ENCODE measurements at regions not wholly inside any gene's neighbourhood (a gene's known extent, or its start where the extent isn't known, plus 50 kb on each side); places are given as distances from the start of the nearest gene placed in this dataset.

GRCh38 chr10:131421381-131421780 lies 109.9 kb upstream of the TCERG1L start:
- no peak overlapping the region for H3K4me3 ChIP-seq
- H3K36me3 ChIP-seq: no peaks in the 10 kb centered on the region
- H3K27me3 ChIP-seq: no peaks in the 10 kb centered on the region
- H3K4me1 ChIP-seq (ENCODE audit: insufficient read depth): peaks cover 31% of the 10 kb centered on the region
- WGBS, 3 donors: 87 to 93% (median 89%) methylated on average over 2 to 5 of the region's 5 CpGs
- no peak overlapping the region for H3K27ac ChIP-seq
- intact Hi-C loops (cut with DNase I): no loop called here
- H3K9me3 ChIP-seq: peaks cover 0 to 4% of the 10 kb centered on the region in 2 donors
- DNase-seq: no peak
- no peak for TF ChIP-seq POLR2A (IDR thresholded peaks at IDR 0.05)
- TF ChIP-seq EP300 (IDR thresholded peaks at IDR 0.05): no peak
- no peak for TF ChIP-seq CTCF (IDR thresholded peaks at IDR 0.05)

- 96 to 98% (median 96%) methylated on average over 10 of the region's 10 CpGs for WGBS, 3 donors
- H3K27ac ChIP-seq: no peak overlapping the region
- no peak overlapping the region for H3K4me3 ChIP-seq
- no peaks in the 10 kb centered on the region for H3K27me3 ChIP-seq
- intact Hi-C loops (cut with DNase I): no loop called here
- no peaks in the 10 kb centered on the region for H3K36me3 ChIP-seq
- peaks cover 39% of the 10 kb centered on the region for H3K4me1 ChIP-seq (ENCODE audit: insufficient read depth)
- H3K9me3 ChIP-seq: no peaks in the 10 kb centered on the region
- TF ChIP-seq POLR2A (IDR thresholded peaks at IDR 0.05) (no peak), CTCF (IDR thresholded peaks at IDR 0.05) (no peak)
- DNase-seq: no peak
Observed at GRCh38 chr10:131422731-131423130, 111.2 kb upstream of the TCERG1L start.

GRCh38 chr10:131424053-131424452 lies 112.5 kb upstream of the TCERG1L start:
- Histone ChIP-seq H3K9me3 (no peaks in the 10 kb centered on the region), H3K27ac (peak overlapping the region in 1 of 2 donors; percentile 44), H3K4me1 (ENCODE audit: insufficient read depth) (peaks cover 39% of the 10 kb centered on the region), H3K4me3 (no peak overlapping the region), H3K27me3 (no peaks in the 10 kb centered on the region), H3K36me3 (no peaks in the 10 kb centered on the region)
- intact Hi-C loops (cut with DNase I): no loop called here
- DNase-seq: peak in 3 of 5 donors; percentile 45 to 71 (median 61)
- 14 to 31% (median 20%) methylated on average over 6 of the region's 6 CpGs for WGBS, 3 donors
- TF ChIP-seq POLR2A (IDR thresholded peaks at IDR 0.05) (no peak), CTCF (IDR thresholded peaks at IDR 0.05) (no peak), EP300 (IDR thresholded peaks at IDR 0.05) (no peak)

- WGBS, 3 donors: 83 to 88% (median 86%) methylated on average over 12 of the region's 12 CpGs
Observed at GRCh38 chr10:131424836-131425491, 113.4 kb upstream of the TCERG1L start.

More at GRCh38 chr10:131424836-131425491, 113.4 kb upstream of the TCERG1L start:
- H3K9me3 ChIP-seq: no peaks in the 10 kb centered on the region
- H3K27me3 ChIP-seq: no peaks in the 10 kb centered on the region
- TF ChIP-seq EP300 (IDR thresholded peaks at IDR 0.05) (no peak), CTCF (IDR thresholded peaks at IDR 0.05) (no peak), POLR2A (IDR thresholded peaks at IDR 0.05) (no peak)
- H3K4me3 ChIP-seq: no peak overlapping the region
- H3K36me3 ChIP-seq: no peaks in the 10 kb centered on the region
- intact Hi-C loops (cut with DNase I): no loop called here
- no peak for DNase-seq
- peak overlapping the region in 1 of 2 donors; percentile 44 for H3K27ac ChIP-seq
- H3K4me1 ChIP-seq (ENCODE audit: insufficient read depth): peaks cover 39% of the 10 kb centered on the region
